HG03469 (cell line): ENCODE measurements at regions not wholly inside any gene's neighbourhood (a gene's known extent, or its start where the extent isn't known, plus 50 kb on each side); places are given as distances from the start of the nearest gene placed in this dataset.
"Not testable (repeated sequence)": the region's sequence is repeated elsewhere in the genome, so short reads cannot be mapped to it uniquely, and the experiment has no call there.

Experiments used
- ATAC-seq: cut with Tn5 transposase; IDR thresholded peaks from one replicate; pipeline ENCODE4 v1.9.1; 2021; ENCODE audit warnings: mild to moderate bottlenecking, moderate library complexity, moderate number of reproducible peaks; ENCODE audit not compliant: unreplicated experiment

DNA sequence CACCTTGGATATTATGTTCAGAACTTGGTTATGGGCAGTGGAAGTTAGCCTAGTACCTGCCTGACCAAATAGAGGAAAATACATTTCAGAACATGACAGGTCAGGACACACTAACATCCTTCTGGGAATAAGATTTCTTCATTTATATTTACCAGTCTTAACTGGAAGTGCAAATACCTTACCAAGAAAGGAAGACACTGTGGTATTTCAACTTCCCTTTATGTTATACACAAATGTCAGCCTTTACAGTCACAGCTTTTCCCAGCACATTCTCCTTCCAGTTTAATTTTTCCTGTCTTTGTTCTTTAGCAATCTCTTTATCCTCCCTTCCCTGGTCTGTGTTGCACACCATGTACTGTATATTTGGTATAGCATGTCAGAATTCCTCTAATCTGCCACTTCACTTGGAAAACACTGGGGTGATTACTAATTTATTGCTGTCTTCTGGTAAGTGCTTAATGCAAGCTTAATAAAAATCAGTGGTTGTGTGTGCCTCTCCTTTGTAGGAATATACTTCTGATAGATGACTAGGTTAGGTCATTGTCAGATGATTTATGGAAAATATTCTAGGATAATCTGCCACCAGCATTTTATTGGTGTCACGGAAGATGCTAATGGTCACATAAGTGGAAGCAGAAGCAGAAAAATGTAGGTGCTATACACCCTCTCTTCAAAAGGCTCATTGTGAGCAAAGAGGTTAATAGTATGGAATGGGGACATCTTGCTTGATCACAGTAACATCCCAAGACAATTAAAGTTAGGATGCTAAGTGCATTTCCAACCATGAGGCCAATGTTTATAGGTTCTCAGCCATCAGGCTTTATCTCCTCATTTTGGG, 124.3 kb upstream of the STARD13 start:
- no peak for ATAC-seq

- ATAC-seq: no peak
Observed at GRCh38 chr13:33410619-33411018, 125.1 kb upstream of the STARD13 start.

DNA sequence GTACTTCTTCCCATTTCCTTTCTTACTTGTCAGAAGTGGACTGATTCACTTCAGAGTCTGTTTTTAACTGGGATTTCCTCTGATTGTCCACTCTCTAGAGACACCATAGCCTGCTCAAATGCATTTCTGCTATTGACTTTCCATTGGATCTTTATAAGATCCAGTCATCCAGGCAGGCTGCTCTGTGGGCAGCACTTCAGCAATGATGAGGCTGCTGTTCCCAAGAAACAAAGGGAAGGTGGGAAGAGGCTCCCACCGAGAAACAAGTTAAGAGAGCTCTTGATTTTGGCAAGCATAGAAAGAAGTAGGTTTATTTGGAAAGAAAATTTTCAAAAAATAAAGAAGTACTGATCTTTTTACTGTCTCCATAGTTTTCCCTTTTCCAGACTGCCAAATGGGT, 125.8 kb upstream of the STARD13 start:
- ATAC-seq: no peak

GRCh38 chr13:33415822-33416221, 130.3 kb upstream of the STARD13 start:
- ATAC-seq: no peak

- ATAC-seq: not testable (repeated sequence)
Observed at GRCh38 chr13:33418224-33418953, 132.8 kb upstream of the STARD13 start.

GRCh38 chr13:33420117-33420516, 134.6 kb upstream of the STARD13 start:
- not testable (repeated sequence) for ATAC-seq

DNA sequence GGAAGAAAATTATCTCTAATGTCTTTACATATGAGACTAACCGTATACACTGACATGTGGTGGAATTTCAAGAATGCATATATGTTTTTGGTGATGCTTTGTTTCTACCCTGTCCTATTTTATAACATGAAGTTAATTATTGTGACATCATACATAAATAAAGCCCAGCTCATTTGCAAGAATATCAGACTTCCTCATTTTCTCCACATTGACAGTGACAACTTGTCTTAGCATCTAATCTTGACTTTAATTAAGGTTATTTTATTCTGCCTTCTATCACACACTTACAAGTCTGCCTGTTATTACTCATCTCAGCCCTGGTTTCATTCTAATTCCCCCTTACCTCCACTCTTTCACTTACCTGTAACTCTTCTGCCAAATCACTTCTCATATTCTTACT, 140.6 kb upstream of the STARD13 start:
- ATAC-seq: no peak

- no peak for ATAC-seq
Observed at GRCh38 chr13:33433316-33433715, 147.8 kb upstream of the STARD13 start.

- ATAC-seq: no peak
Observed at GRCh38 chr13:33434676-33435075, 149.1 kb upstream of the STARD13 start.

- no peak for ATAC-seq
Observed at GRCh38 chr13:33435207-33435606, 149.7 kb upstream of the STARD13 start.

- no peak for ATAC-seq
Observed at GRCh38 chr13:33438918-33439317, 153.4 kb upstream of the STARD13 start.

- no peak for ATAC-seq
Observed at GRCh38 chr13:33441015-33441414, 155.5 kb upstream of the STARD13 start.

DNA sequence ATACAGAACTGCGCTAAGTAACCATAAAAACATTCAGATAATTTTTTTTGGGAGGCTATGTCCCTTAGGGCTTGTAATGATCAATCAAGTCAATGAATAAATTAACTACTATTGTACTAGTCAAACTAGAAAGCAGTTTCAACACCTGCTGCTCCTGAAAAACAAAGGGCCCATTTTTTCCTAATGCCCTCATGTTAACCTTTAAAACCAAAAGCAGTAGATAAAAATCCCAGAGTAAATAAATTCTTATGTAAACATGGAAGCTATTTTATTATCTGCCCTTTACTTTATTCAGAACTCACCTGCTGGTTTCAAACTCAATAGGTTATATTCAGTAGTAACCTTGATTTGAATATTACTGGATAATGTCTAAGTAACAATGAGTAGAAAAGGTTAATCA, 159.5 kb upstream of the STARD13 start:
- no peak for ATAC-seq

DNA sequence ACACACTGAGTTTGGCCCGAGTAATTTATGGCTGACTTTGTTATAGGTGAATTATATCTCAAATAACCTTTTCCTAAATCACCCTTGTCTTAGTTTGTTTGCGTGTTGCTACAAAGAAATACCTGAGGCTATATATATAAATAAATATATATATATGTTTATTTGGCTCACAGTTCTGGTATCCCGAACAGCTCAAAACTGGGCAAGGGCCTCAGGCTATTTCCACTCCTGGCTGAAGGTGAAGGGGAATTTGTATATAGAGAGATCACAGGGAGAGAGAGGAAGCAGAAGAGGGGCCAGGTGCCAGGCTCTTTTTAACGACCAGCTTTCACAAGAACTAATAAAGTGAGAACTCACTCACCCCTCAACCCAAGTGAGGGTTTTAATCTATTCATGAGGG, 159.9 kb upstream of the STARD13 start:
- no peak for ATAC-seq

GRCh38 chr13:33446821-33447725, 161.5 kb upstream of the STARD13 start:
- ATAC-seq: no peak

DNA sequence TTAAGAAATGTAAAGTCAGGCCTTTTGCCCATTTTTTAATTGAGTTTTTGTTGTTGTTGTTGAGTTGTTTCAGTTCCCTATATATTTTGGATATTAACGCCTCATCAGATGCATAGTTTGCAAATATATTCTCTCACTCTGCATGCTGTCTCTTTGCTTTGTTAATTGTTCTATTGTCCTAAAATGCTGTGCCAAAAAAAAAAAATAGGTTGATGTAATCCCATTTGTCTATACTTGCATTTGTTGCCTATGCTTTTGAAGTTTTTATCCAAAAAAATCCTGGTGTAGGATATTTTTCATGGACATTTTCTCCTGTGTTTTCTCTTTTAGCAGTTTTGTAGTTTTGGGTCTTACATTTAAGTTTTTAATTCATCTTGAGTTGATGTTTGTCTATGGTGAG, 163.3 kb upstream of the STARD13 start:
- no peak for ATAC-seq

DNA sequence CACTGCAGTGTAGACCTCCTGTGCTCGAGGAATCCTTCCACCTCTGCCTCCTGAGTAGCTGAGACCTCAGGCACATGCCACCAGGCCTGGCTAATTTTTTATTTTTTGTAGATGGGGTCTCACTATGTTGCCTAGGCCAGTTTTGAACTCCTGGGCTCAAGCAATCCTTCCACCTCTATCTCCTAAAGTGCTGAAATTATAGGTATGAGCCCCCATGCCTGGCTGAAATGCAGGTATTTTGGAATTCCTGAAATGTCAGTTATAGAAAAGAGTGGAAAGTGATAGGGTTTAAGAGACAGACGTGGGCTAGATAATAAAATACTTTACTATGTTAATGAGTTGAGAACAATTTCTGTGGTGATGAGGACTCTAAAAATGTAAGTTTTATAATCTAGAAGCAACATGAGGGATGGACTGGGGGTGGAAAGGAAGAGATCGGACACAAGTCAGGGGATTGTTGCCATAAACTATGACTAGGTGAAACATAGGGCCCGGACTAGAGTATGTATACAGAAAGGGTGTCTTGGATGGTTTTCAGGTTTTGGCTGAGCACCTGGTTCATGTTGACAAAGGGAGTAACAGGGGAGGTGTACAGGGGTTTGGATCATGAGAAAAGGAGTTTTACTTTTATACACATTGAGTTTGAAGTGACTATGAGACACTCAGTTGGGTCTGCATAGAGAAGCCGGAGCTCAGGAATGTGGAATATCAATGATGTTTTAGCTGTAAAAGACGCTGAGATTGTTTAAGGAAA, 165.6 kb upstream of the STARD13 start:
- ATAC-seq: no peak

DNA sequence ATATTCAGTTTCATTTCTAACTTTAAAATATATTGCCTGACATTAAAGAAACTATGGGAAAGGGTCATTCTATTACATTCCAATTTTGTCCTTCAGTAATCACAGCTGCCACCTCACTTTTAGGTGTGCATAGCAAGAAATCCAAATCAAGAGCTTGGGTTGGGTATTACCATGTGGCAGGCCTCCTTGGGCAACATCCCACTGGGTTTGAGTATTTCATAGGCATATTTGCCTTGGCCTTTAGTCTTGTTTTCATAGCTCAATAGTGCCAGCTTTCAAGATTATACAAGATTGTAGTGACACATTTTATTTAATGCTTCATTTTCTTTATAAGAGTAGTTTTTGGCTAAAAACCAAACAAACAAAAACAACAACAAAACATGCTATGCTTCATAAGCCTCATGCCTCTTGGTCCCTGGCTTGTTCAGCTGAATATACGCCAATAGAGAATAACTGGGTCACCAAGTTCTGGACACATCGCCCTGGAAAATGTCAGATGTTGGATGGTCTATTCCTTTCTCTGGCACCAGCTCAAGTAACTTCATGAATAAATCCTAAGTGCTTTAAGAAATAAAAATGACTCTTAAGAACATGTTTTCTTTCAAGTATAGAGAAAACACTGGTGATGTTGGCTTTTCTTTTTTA, 167.4 kb upstream of the STARD13 start:
- no peak for ATAC-seq

GRCh38 chr13:33453936-33454335, 168.4 kb upstream of the STARD13 start:
- ATAC-seq: no peak
